SK-N-SH treated with all-trans-retinoic acid at 6 μM for 48 hours (cell line): ENCODE measurements at regions not wholly inside any gene's neighbourhood (a gene's known extent, or its start where the extent isn't known, plus 50 kb on each side); places are given as distances from the start of the nearest gene placed in this dataset.

Experiments
- ATAC-seq: fragments of 200-7000 bp; cut with Tn5 transposase; 3 replicates; pipeline ENCODE4 v1.9.1; 2020; ENCODE audit warnings: mild to moderate bottlenecking, moderate library complexity
- ARNTL ChIP-seq: fragments of 450-650 bp; formaldehyde crosslinking; IDR thresholded peaks from 2 replicates; pipeline ENCODE4 v1.5.0; 2020; ENCODE audit warnings: low read depth, mild to moderate bottlenecking, moderate library complexity, borderline replicate concordance
- BACH2 ChIP-seq: fragments of 250-450 bp; sonication (Bioruptor Pico); IDR thresholded peaks from 2 replicates; pipeline ENCODE4 v1.9.0; 2021; ENCODE audit warnings: mild to moderate bottlenecking, borderline replicate concordance
- CREB5 ChIP-seq: fragments of 250-450 bp; sonication (Bioruptor Pico); IDR thresholded peaks from 2 replicates; pipeline ENCODE4 v1.5.1; 2020; ENCODE audit warnings: low read depth, mild to moderate bottlenecking, moderate library complexity
- CSDC2 ChIP-seq: fragments of 250-450 bp; sonication (Bioruptor Pico); IDR thresholded peaks from 2 replicates; pipeline ENCODE4 v1.5.0; 2020; ENCODE audit warnings: mild to moderate bottlenecking, moderate library complexity
- CSRNP3 ChIP-seq: fragments of 250-450 bp; sonication (Bioruptor Pico); IDR thresholded peaks from 2 replicates; pipeline ENCODE4 v1.5.1; 2021; ENCODE audit warnings: mild to moderate bottlenecking, moderate library complexity
- ESRRG ChIP-seq: fragments of 250-450 bp; sonication (Bioruptor Pico); IDR thresholded peaks from 2 replicates; pipeline ENCODE4 v1.6.1; 2021; ENCODE audit warnings: mild to moderate bottlenecking
- GLIS3 ChIP-seq: fragments of 250-450 bp; sonication (Bioruptor Pico); IDR thresholded peaks from 2 replicates; pipeline ENCODE4 v1.5.0; 2020; ENCODE audit warnings: mild to moderate bottlenecking, moderate library complexity
- ISL1 ChIP-seq: fragments of 250-450 bp; sonication (Bioruptor Pico); IDR thresholded peaks from 2 replicates; pipeline ENCODE4 v2.1.2; 2022; ENCODE audit warnings: mild to moderate bottlenecking, moderate library complexity
- POU6F1 ChIP-seq: fragments of 250-450 bp; sonication (Bioruptor Pico); IDR thresholded peaks from 2 replicates; pipeline ENCODE4 v1.8.0; 2021; ENCODE audit warnings: low read depth, mild to moderate bottlenecking, moderate library complexity, borderline replicate concordance
- PPARA ChIP-seq: fragments of 250-450 bp; sonication (Bioruptor Pico); IDR thresholded peaks from 2 replicates; pipeline ENCODE4 v1.5.0; 2020; ENCODE audit warnings: mild to moderate bottlenecking, borderline replicate concordance
- RARB ChIP-seq: fragments of 250-450 bp; sonication (Bioruptor Pico); IDR thresholded peaks from 2 replicates; pipeline ENCODE4 v1.8.0; 2021; ENCODE audit warnings: mild to moderate bottlenecking, moderate library complexity
- SNAI2 ChIP-seq: fragments of 250-450 bp; sonication (Bioruptor Pico); IDR thresholded peaks from 2 replicates; pipeline ENCODE4 v1.5.0; 2020; ENCODE audit warnings: mild to moderate bottlenecking, moderate library complexity
- TCF4 ChIP-seq: fragments of 250-450 bp; sonication (Bioruptor Pico); IDR thresholded peaks from 2 replicates; pipeline ENCODE4 v1.8.0; 2021; ENCODE audit warnings: mild to moderate bottlenecking, moderate library complexity, borderline replicate concordance
- TOX ChIP-seq: fragments of 250-450 bp; sonication (Bioruptor Pico); IDR thresholded peaks from 2 replicates; pipeline ENCODE4 v1.8.0; 2021; ENCODE audit warnings: mild to moderate bottlenecking, moderate library complexity, borderline replicate concordance
- ZC3H10 ChIP-seq: fragments of 250-450 bp; sonication (Bioruptor Pico); IDR thresholded peaks from 2 replicates; pipeline ENCODE4 v1.5.1; 2021; ENCODE audit warnings: mild to moderate bottlenecking, moderate library complexity
- ZFP30 ChIP-seq: fragments of 450-650 bp; formaldehyde crosslinking; IDR thresholded peaks from 2 replicates; pipeline ENCODE4 v1.5.0; 2022; ENCODE audit warnings: mild to moderate bottlenecking, moderate library complexity
- ZNF70 ChIP-seq: fragments of 450-650 bp; formaldehyde crosslinking; IDR thresholded peaks from 2 replicates; pipeline ENCODE4 v1.5.0; 2020; ENCODE audit warnings: mild to moderate bottlenecking, moderate library complexity
- ZNF8 ChIP-seq: fragments of 450-650 bp; formaldehyde crosslinking; IDR thresholded peaks from 2 replicates; pipeline ENCODE4 v1.5.0; 2020; ENCODE audit warnings: mild to moderate bottlenecking, moderate library complexity

GRCh38 chr5:63687854-63688516, 274.3 kb downstream of the HTR1A start:
- TF ChIP-seq ESRRG (CRISPR knock-in tag), result no peak
- no peak for TF ChIP-seq ZFP30
- TF ChIP-seq TOX (CRISPR knock-in tag), result no peak
- no peak for TF ChIP-seq CSRNP3
- no peak for TF ChIP-seq CSDC2 (CRISPR knock-in tag)
- ATAC-seq, result no peak

- TF ChIP-seq ZFP30 (no peak), RARB (CRISPR knock-in tag) (no peak), TCF4 (CRISPR knock-in tag) (no peak), ZC3H10 (CRISPR knock-in tag) (no peak)
- TF ChIP-seq, all 23 proteins: peak for 0
- no peak for ATAC-seq
These were observed 275.3 kb downstream of the HTR1A start for GRCh38 chr5:63686938-63687337.

- TF ChIP-seq ZFP30 (no peak), ARNTL (CRISPR knock-in tag) (no peak), SNAI2 (CRISPR knock-in tag) (no peak), BACH2 (no peak), CREB5 (CRISPR knock-in tag) (no peak), ESRRG (CRISPR knock-in tag) (no peak), ZC3H10 (CRISPR knock-in tag) (no peak), RARB (CRISPR knock-in tag) (no peak), PPARA (no peak), GLIS3 (CRISPR knock-in tag) (no peak), ZNF70 (CRISPR knock-in tag) (no peak), TCF4 (CRISPR knock-in tag) (no peak)
- no peak for ATAC-seq
These were observed 276.1 kb downstream of the HTR1A start for GRCh38 chr5:63686181-63686580.

GRCh38 chr5:63685454-63685853, 276.8 kb downstream of the HTR1A start:
- ATAC-seq, result no peak

GRCh38 chr5:63674881-63675280, 287.4 kb downstream of the HTR1A start:
- ATAC-seq, result no peak
- TF ChIP-seq ISL1 (CRISPR knock-in tag), result no peak
- TF ChIP-seq ZNF8 (CRISPR knock-in tag), result no peak
- no peak for TF ChIP-seq SNAI2 (CRISPR knock-in tag)

More at GRCh38 chr5:63685454-63685853, 276.8 kb downstream of the HTR1A start:
- no peak for TF ChIP-seq CREB5 (CRISPR knock-in tag)
- no peak for TF ChIP-seq ZC3H10 (CRISPR knock-in tag)

- ATAC-seq, result no peak
These were observed 307.2 kb downstream of the HTR1A start for GRCh38 chr5:63655043-63655442.

More at GRCh38 chr5:63655043-63655442, 307.2 kb downstream of the HTR1A start:
- TF ChIP-seq POU6F1 (CRISPR knock-in tag), result no peak
- TF ChIP-seq ISL1 (CRISPR knock-in tag), result no peak
- no peak for TF ChIP-seq GLIS3 (CRISPR knock-in tag)
- no peak for TF ChIP-seq ESRRG (CRISPR knock-in tag)
